HCT116 (cell line): ENCODE measurements at regions not wholly inside any gene's neighbourhood (a gene's known extent, or its start where the extent isn't known, plus 50 kb on each side); places are given as distances from the start of the nearest gene placed in this dataset.

Experiments
- ATAC-seq: fragments of 200-7000 bp; cut with Tn5 transposase; 2 replicates; pipeline ENCODE4 v1.9.1; 2020; ENCODE audit warnings: mild to moderate bottlenecking, moderate library complexity
- BruUV-seq: library from RNA; stranded (reverse); fragments of 400-500 nt; replicated peaks from 2 replicates; lab custom pipeline; 2021; lab: Mats Ljungman, UMichigan
- CTCF ChIA-PET: fragments of 300-600 bp; sonication (Branson Sonifier 250); formaldehyde crosslinking; loops from one replicate; lab custom pipeline; 2021; ENCODE audit warnings: antibody characterized with exemption; lab: Charles Lee
- POLR2A ChIA-PET: fragments of 300-600, 350-600 bp; sonication (Branson Sonifier 250); formaldehyde crosslinking; loops from one replicate; lab custom pipeline; 2021; ENCODE audit warnings: antibody characterized with exemption; lab: Charles Lee
- RAD21 ChIA-PET, 2 experiments: fragments of 300-600 bp; sonication (Branson Sonifier 250); formaldehyde crosslinking; loops; one replicate each; lab custom pipeline; 2023; ENCODE audit warnings: low total read pairs in 2 of 2; ENCODE audit not compliant: uncharacterized antibody in 2 of 2, unreplicated experiment in 2 of 2, low non-redundant PET in 1 of 2; lab: Charles Lee
- DNase-seq: peaks from one replicate; pipeline ENCODE4 v3.0.0-alpha.2; 2010; ENCODE audit warnings: low read depth, low spot score
- H2AFZ ChIP-seq: fragments of 200-600 bp; shearing (Covaris generic), sonication (generic); 2 replicates; pipeline ENCODE4 v1.6.1; 2017; ENCODE audit warnings: low read depth, mixed run types, mixed read lengths, antibody characterized with exemption, low read length; ENCODE audit not compliant: poor library complexity, severe bottlenecking
- H3K27ac ChIP-seq: 2 replicates; pipeline ENCODE4 v1.5.1; 2012; ENCODE audit warnings: low read depth, low read length
- H3K27me3 ChIP-seq: fragments of 200-600 bp; sonication (generic); 2 replicates; pipeline ENCODE4 v1.6.1; 2016; ENCODE audit warnings: mixed run types, low read length, mixed read lengths; ENCODE audit not compliant: insufficient read depth
- H3K36me3 ChIP-seq, 2 experiments: fragments of 200-500 bp in 1 of 2; fragments of 200-600 bp in 1 of 2; sonication (Bioruptor generic) in 1 of 2; sonication (generic) in 1 of 2; 2 replicates each; pipeline versions ENCODE4 v1.5.1 to v1.6.1; 2014 to 2016; ENCODE audit warnings: low read length in 2 of 2, inconsistent platforms in 1 of 2, mixed read lengths in 1 of 2, mixed run types in 1 of 2; ENCODE audit not compliant: insufficient read depth in 2 of 2, control insufficient read depth in 1 of 2
- H3K4me1 ChIP-seq, 2 experiments: fragments of 200-600 bp in 1 of 2; sonication (generic) in 1 of 2; 2 replicates each; pipeline versions ENCODE4 v1.5.1 to v1.6.1; 2012 to 2017; ENCODE audit warnings: low read length in 2 of 2, inconsistent platforms in 1 of 2, mild to moderate bottlenecking in 1 of 2, mixed read lengths in 1 of 2, mixed run types in 1 of 2, moderate library complexity in 1 of 2; ENCODE audit not compliant: insufficient read depth in 2 of 2, control insufficient read depth in 1 of 2
- H3K4me2 ChIP-seq: fragments of 200-600 bp; sonication (generic); 2 replicates; pipeline ENCODE4 v1.6.1; 2017; ENCODE audit warnings: mixed run types, low read length, mixed read lengths
- H3K4me3 ChIP-seq, 2 experiments: fragments of 200-600 bp in 1 of 2; sonication (generic) in 1 of 2; replicated peaks in 1 of 2; 2 replicates each; pipeline ENCODE4 v1.5.1; 2011 to 2016; ENCODE audit warnings: low read length in 2 of 2, control low read depth in 1 of 2, low read depth in 1 of 2, mild to moderate bottlenecking in 1 of 2, mixed read lengths in 1 of 2, mixed run types in 1 of 2
- H3K79me2 ChIP-seq: fragments of 200-600 bp; sonication (generic); 2 replicates; pipeline ENCODE4 v1.6.1; 2017; ENCODE audit warnings: mild to moderate bottlenecking, mixed run types, low read length, moderate library complexity, mixed read lengths; ENCODE audit not compliant: insufficient read depth
- H3K9ac ChIP-seq: fragments of 200-600 bp; sonication (generic); 2 replicates; pipeline ENCODE4 v1.6.1; 2016; ENCODE audit warnings: low read length, mixed read lengths
- H3K9me2 ChIP-seq: fragments of 200-600 bp; sonication (generic), shearing (Covaris generic); 2 replicates; pipeline ENCODE4 v1.6.1; 2017; ENCODE audit warnings: mixed run types, mild to moderate bottlenecking, moderate library complexity; ENCODE audit not compliant: insufficient read depth
- H3K9me3 ChIP-seq, 2 experiments: fragments of 200-500 bp in 1 of 2; fragments of 200-600 bp in 1 of 2; sonication (Bioruptor generic) in 1 of 2; sonication (generic) in 1 of 2; 2 replicates each; pipeline ENCODE4 v1.6.1; 2014 to 2017; ENCODE audit warnings: low read length in 2 of 2, mixed read lengths in 2 of 2, inconsistent platforms in 1 of 2, low read depth in 1 of 2, mild to moderate bottlenecking in 1 of 2, mixed run types in 1 of 2, moderate library complexity in 1 of 2; ENCODE audit not compliant: control insufficient read depth in 1 of 2, insufficient read depth in 1 of 2
- H4K20me1 ChIP-seq: fragments of 200-600 bp; sonication (generic), shearing (Covaris generic); 2 replicates; pipeline ENCODE4 v1.6.1; 2017; ENCODE audit warnings: mixed run types, mild to moderate bottlenecking, moderate library complexity; ENCODE audit not compliant: insufficient read depth
- ATF3 ChIP-seq: IDR thresholded peaks from 2 replicates; pipeline ENCODE4 v1.6.1; 2012
- CBX3 ChIP-seq: IDR thresholded peaks from 2 replicates; pipeline ENCODE4 v1.6.1; 2012; ENCODE audit warnings: low read depth
- CEBPB ChIP-seq: IDR thresholded peaks from 2 replicates; pipeline ENCODE4 v1.6.1; 2012; ENCODE audit warnings: low read depth
- EGR1 ChIP-seq: IDR thresholded peaks from 2 replicates; pipeline ENCODE4 v1.6.1; 2012; ENCODE audit warnings: low read depth
- ELF1 ChIP-seq: IDR thresholded peaks from 2 replicates; pipeline ENCODE4 v1.6.1; 2012; ENCODE audit warnings: low read depth, borderline replicate concordance
- EZH2 ChIP-seq: fragments of 200-600 bp; sonication (generic); IDR thresholded peaks from 2 replicates; pipeline ENCODE4 v1.6.1; 2017; ENCODE audit warnings: antibody characterized with exemption, mixed run types
- JUND ChIP-seq: IDR thresholded peaks from 2 replicates; pipeline ENCODE4 v1.6.1; 2012
- POLR2AphosphoS5 ChIP-seq: IDR thresholded peaks from 2 replicates; pipeline ENCODE4 v1.6.1; 2011; ENCODE audit warnings: mild to moderate bottlenecking, low read depth, low read length, moderate library complexity
- REST ChIP-seq: IDR thresholded peaks from 2 replicates; pipeline ENCODE4 v1.6.1; 2012; ENCODE audit warnings: low read depth
- SIN3A ChIP-seq: IDR thresholded peaks from 2 replicates; pipeline ENCODE4 v1.6.1; 2012; ENCODE audit warnings: low read depth
- TCF7L2 ChIP-seq: IDR thresholded peaks from 2 replicates; pipeline ENCODE4 v1.7.0; 2011; ENCODE audit warnings: borderline replicate concordance, inconsistent platforms; ENCODE audit not compliant: insufficient read depth, insufficient read length; ENCODE audit errors: extremely low read depth
- YY1 ChIP-seq: IDR thresholded peaks from 2 replicates; pipeline ENCODE4 v1.6.1; 2011; ENCODE audit warnings: low read length, low read depth, moderate library complexity, mild to moderate bottlenecking; ENCODE audit not compliant: insufficient replicate concordance; ENCODE audit errors: extremely low read depth
- ZBTB33 ChIP-seq: IDR thresholded peaks from 2 replicates; pipeline ENCODE4 v1.6.1; 2011; ENCODE audit warnings: mild to moderate bottlenecking, low read length, moderate library complexity; ENCODE audit not compliant: insufficient replicate concordance; ENCODE audit errors: extremely low read depth
- ZNF274 ChIP-seq: fragments of 200-500 bp; sonication (Bioruptor generic); IDR thresholded peaks from 2 replicates; pipeline ENCODE4 v1.6.1; 2014; ENCODE audit warnings: mild to moderate bottlenecking, low read depth, low read length, inconsistent platforms
- intact Hi-C: fragments of 100-400 bp; cut with micrococcal nuclease; formaldehyde crosslinking; loops from 2 replicates; pipeline ENCODE4 v1.10.0; 2022

- intact Hi-C loops: no loop called here
- BruUV-seq: no TSS peak
- TF ChIP-seq JUND: no peak
- no peak for TF ChIP-seq POLR2AphosphoS5
- no peak for TF ChIP-seq SIN3A
- TF ChIP-seq TCF7L2: no peak
- TF ChIP-seq ELF1: no peak
- no peak for TF ChIP-seq ATF3
- no peak for TF ChIP-seq CBX3
- no peak for TF ChIP-seq CEBPB
- TF ChIP-seq EGR1: no peak
- no peak for TF ChIP-seq YY1
- TF ChIP-seq REST: no peak
- no peak for TF ChIP-seq EZH2
- TF ChIP-seq ZNF274: no peak
- TF ChIP-seq ZBTB33: no peak
- Histone ChIP-seq H3K4me1 (0 out of 4 replicates have a peak, but pooled peaks cover 0 to under 1% of the 10 kb centered on the region in 2 experiments), H3K9me2 (no peaks in the 10 kb centered on the region), H2AFZ (no peak overlapping the region), H3K27me3 (no peaks in the 10 kb centered on the region), H3K9ac (no peak overlapping the region), H4K20me1 (no peaks in the 10 kb centered on the region), H3K36me3 (no peaks in the 10 kb centered on the region), H3K4me2 (no peak overlapping the region), H3K9me3 (no peaks in the 10 kb centered on the region), H3K79me2 (no peaks in the 10 kb centered on the region), H3K4me3 (no peak overlapping the region), H3K27ac (no peak overlapping the region)
- RAD21 ChIA-PET: no interaction called here
- DNase-seq (no peak), ATAC-seq (no peak)
- CTCF ChIA-PET: no interaction called here
- POLR2A ChIA-PET: no interaction called here
Measured at GRCh38 chr9:81776834-81777233, 87.5 kb upstream of the TLE1 start.
